Keratinocyte (primary cell): ENCODE measurements at regions not wholly inside any gene's neighbourhood (a gene's known extent, or its start where the extent isn't known, plus 50 kb on each side); places are given as distances from the start of the nearest gene placed in this dataset.

ENCODE experiments used
- DNase-seq: peaks from one replicate; pipeline ENCODE4 v3.0.0-alpha.2; 2011; ENCODE audit warnings: low read depth, missing footprints, low spot score
- FAIRE-seq: peaks from 2 replicates; lab custom pipeline; 2011; peaks lifted over from hg19 to GRCh38; lab: Jason Lieb, UNC
- H2AFZ ChIP-seq: 2 replicates; pipeline ENCODE4 v1.6.0; 2012; ENCODE audit warnings: low read length, control low read depth, inconsistent platforms; ENCODE audit not compliant: control insufficient read depth
- H3K27ac ChIP-seq: 2 replicates; pipeline ENCODE4 v1.5.1; 2011; ENCODE audit warnings: low read length; ENCODE audit not compliant: control insufficient read depth, insufficient read depth
- H3K27me3 ChIP-seq: 3 replicates; pipeline ENCODE4 v1.6.0; 2011; ENCODE audit warnings: low read length; ENCODE audit not compliant: control insufficient read depth, insufficient read depth; ENCODE audit errors: extremely low read depth
- H3K36me3 ChIP-seq, 2 experiments: 2 replicates in 1 of 2; 3 replicates in 1 of 2; pipeline ENCODE4 v1.5.1; 2011; ENCODE audit warnings: low read length in 2 of 2, mild to moderate bottlenecking in 1 of 2; ENCODE audit not compliant: control insufficient read depth in 2 of 2, insufficient read depth in 2 of 2; ENCODE audit errors: extremely low read depth in 1 of 2
- H3K4me1 ChIP-seq: 3 replicates; pipeline ENCODE4 v1.5.1; 2011; ENCODE audit warnings: low read length; ENCODE audit not compliant: control insufficient read depth, insufficient read depth; ENCODE audit errors: extremely low read depth
- H3K4me2 ChIP-seq: 3 replicates; pipeline ENCODE4 v1.6.0; 2011; ENCODE audit warnings: low read depth, low read length; ENCODE audit not compliant: control insufficient read depth, insufficient read depth; ENCODE audit errors: extremely low read depth
- H3K4me3 ChIP-seq, 3 experiments: fragments of 200-600 bp in 1 of 3; sonication (generic) in 1 of 3; 2 replicates in 2 of 3; 3 replicates in 1 of 3; pipeline ENCODE4 v1.5.1; 2011 to 2016; ENCODE audit warnings: low read length in 3 of 3, mild to moderate bottlenecking in 3 of 3, control low read depth in 2 of 3, inconsistent platforms in 1 of 3, low read depth in 1 of 3, mixed read lengths in 1 of 3, mixed run types in 1 of 3, moderate library complexity in 1 of 3; ENCODE audit not compliant: control insufficient read depth in 2 of 3, insufficient read depth in 2 of 3; ENCODE audit errors: extremely low read depth in 1 of 3
- H3K79me2 ChIP-seq: 2 replicates; pipeline ENCODE4 v1.6.0; 2012; ENCODE audit warnings: low read length; ENCODE audit not compliant: control insufficient read depth, insufficient read depth
- H3K9ac ChIP-seq: 3 replicates; pipeline ENCODE4 v1.6.0; 2011; ENCODE audit warnings: low read length; ENCODE audit not compliant: control insufficient read depth, insufficient read depth; ENCODE audit errors: extremely low read depth
- H3K9me1 ChIP-seq: 3 replicates; pipeline ENCODE4 v1.6.0; 2011; ENCODE audit warnings: low read length; ENCODE audit not compliant: control insufficient read depth, insufficient read depth; ENCODE audit errors: extremely low read depth
- H3K9me3 ChIP-seq: 2 replicates; pipeline ENCODE4 v1.5.1; 2012; ENCODE audit warnings: low read depth, low read length; ENCODE audit not compliant: control insufficient read depth
- H4K20me1 ChIP-seq: 3 replicates; pipeline ENCODE4 v1.6.0; 2011; ENCODE audit warnings: low read length; ENCODE audit not compliant: control insufficient read depth, insufficient read depth; ENCODE audit errors: extremely low read depth
- EZH2 ChIP-seq: IDR thresholded peaks from one replicate; pipeline ENCODE4 v1.6.1; 2012; ENCODE audit warnings: inconsistent platforms, mild to moderate bottlenecking, low read length, moderate library complexity
- dilution Hi-C: fragments of 300-500 bp; cut with MboI; formaldehyde crosslinking; loops from one replicate; pipeline ENCODE4 v1.7.0; 2020; ENCODE audit warnings: low sequenced_read_pairs; ENCODE audit not compliant: extremely low pct_ligation_motif_present
- TF ChIP-seq, protein P1 (sequence below), 3 experiments: IDR thresholded peaks in 1 of 3; conservative IDR thresholded peaks in 1 of 3; optimal IDR thresholded peaks in 1 of 3; 2 replicates in 2 of 3; 3 replicates in 1 of 3; pipeline versions ENCODE3 to v1.5.1; 2011; ENCODE audit warnings: low read length in 3 of 3, mild to moderate bottlenecking in 3 of 3, moderate library complexity in 2 of 3, control low read depth in 1 of 3, inconsistent platforms in 1 of 3; ENCODE audit not compliant: insufficient read depth in 2 of 3; ENCODE audit errors: extremely low read depth in 1 of 3

DNA sequence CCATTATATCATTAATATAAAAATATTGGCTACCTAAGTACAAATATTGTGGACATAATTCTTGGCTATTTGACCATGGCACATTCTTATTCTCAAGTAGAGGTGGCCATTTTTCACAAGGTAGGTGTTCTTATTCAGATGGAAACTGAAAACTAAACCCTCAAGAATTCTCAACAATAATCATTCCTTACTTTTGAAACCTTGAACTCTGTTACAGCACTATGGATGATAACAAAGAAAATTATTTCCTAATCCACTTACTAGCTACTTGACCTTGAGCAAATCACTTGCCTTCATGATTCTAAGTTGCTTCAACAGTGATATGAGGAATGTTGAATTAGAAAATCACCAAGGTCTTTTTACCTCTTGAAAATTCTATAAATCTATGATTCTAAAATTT, 482.2 kb downstream of the PTPRC start:
- dilution Hi-C loops: no loop called here
- no peak overlapping the region for H3K4me3 ChIP-seq
- DNase-seq: no peak
- no peak overlapping the region for H2AFZ ChIP-seq
- no peaks in the 10 kb centered on the region for H3K9me3 ChIP-seq
- no peaks in the 10 kb centered on the region for H3K4me1 ChIP-seq
- FAIRE-seq: no peak
- no peaks in the 10 kb centered on the region for H3K79me2 ChIP-seq
- H4K20me1 ChIP-seq: no peaks in the 10 kb centered on the region
- no peaks in the 10 kb centered on the region for H3K9me1 ChIP-seq
- no peak overlapping the region for H3K4me2 ChIP-seq
- H3K36me3 ChIP-seq: no peaks in the 10 kb centered on the region
- no peak overlapping the region for H3K9ac ChIP-seq
- no peaks in the 10 kb centered on the region for H3K27me3 ChIP-seq
- no peak overlapping the region for H3K27ac ChIP-seq
- no peak for TF ChIP-seq EZH2

DNA sequence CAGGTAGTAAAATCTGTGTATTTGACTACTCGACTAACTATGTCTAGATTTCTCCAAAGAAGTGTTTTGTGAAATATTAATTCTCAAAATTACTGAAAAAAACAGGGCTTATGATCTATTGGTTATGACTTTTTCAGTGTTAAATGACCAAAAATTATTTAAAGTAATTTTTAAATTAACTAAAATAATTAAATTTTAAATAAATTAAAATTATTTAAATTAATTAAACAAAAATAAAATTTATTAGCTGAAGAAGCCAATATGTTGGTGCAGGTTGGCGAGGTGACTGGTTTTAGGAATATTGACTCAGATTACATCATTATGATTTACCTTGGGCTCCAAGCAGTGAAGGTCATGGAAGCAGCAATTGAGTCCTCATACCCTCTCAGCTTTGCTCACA, 483.2 kb downstream of the PTPRC start:
- Histone ChIP-seq H3K9me3 (no peaks in the 10 kb centered on the region), H3K79me2 (no peaks in the 10 kb centered on the region), H3K4me1 (no peaks in the 10 kb centered on the region), H4K20me1 (no peaks in the 10 kb centered on the region), H3K4me3 (no peak overlapping the region), H3K27me3 (no peaks in the 10 kb centered on the region), H3K4me2 (no peak overlapping the region), H3K36me3 (no peaks in the 10 kb centered on the region), H2AFZ (no peak overlapping the region), H3K27ac (no peak overlapping the region), H3K9me1 (no peaks in the 10 kb centered on the region), H3K9ac (no peak overlapping the region)
- TF ChIP-seq EZH2: no peak
- TF ChIP-seq, protein P1, sequence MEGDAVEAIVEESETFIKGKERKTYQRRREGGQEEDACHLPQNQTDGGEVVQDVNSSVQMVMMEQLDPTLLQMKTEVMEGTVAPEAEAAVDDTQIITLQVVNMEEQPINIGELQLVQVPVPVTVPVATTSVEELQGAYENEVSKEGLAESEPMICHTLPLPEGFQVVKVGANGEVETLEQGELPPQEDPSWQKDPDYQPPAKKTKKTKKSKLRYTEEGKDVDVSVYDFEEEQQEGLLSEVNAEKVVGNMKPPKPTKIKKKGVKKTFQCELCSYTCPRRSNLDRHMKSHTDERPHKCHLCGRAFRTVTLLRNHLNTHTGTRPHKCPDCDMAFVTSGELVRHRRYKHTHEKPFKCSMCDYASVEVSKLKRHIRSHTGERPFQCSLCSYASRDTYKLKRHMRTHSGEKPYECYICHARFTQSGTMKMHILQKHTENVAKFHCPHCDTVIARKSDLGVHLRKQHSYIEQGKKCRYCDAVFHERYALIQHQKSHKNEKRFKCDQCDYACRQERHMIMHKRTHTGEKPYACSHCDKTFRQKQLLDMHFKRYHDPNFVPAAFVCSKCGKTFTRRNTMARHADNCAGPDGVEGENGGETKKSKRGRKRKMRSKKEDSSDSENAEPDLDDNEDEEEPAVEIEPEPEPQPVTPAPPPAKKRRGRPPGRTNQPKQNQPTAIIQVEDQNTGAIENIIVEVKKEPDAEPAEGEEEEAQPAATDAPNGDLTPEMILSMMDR (optimal IDR thresholded peaks at IDR 0.05 in 1 of 3, IDR thresholded peaks at IDR 0.05 in 1 of 3, conservative IDR thresholded peaks at IDR 0.05 in 1 of 3; ENCODE audit: extremely low read depth in 1 of 3, insufficient read depth in 2 of 3, low read length in 3 of 3): no peak
- DNase-seq (no peak), FAIRE-seq (no peak)
- dilution Hi-C loops: no loop called here
